ENCODE measurements at regions not wholly inside any gene's neighbourhood (a gene's known extent, or its start where the extent isn't known, plus 50 kb on each side); places are given as distances from the start of the nearest gene placed in this dataset.

- no peak for DNase-seq (ENCODE audit: low spot score)
Measured at GRCh38 chr2:223225266-223225665, 173.3 kb downstream of the KCNE4 start.

GRCh38 chr2:223226264-223226663 is 174.3 kb downstream of the KCNE4 start:
- DNase-seq (ENCODE audit: low spot score) = no peak

- no peak for DNase-seq (ENCODE audit: low spot score)
Measured at GRCh38 chr2:223227338-223227737, 175.3 kb downstream of the KCNE4 start.

- no peak for DNase-seq (ENCODE audit: low spot score)
Measured at GRCh38 chr2:223228871-223229270, 176.9 kb downstream of the KCNE4 start.

GRCh38 chr2:223230352-223230751 is 178.4 kb downstream of the KCNE4 start:
- no peak for DNase-seq (ENCODE audit: low spot score)

GRCh38 chr2:223232285-223232684 is 180.3 kb downstream of the KCNE4 start:
- DNase-seq (ENCODE audit: low spot score) = no peak

GRCh38 chr2:223232896-223233295 is 180.9 kb downstream of the KCNE4 start:
- no peak for DNase-seq (ENCODE audit: low spot score)

- DNase-seq (ENCODE audit: low spot score) = no peak
Measured at GRCh38 chr2:223235986-223236385, 184.0 kb downstream of the KCNE4 start.

GRCh38 chr2:223238301-223238700 is 186.3 kb downstream of the KCNE4 start:
- no peak for DNase-seq (ENCODE audit: low spot score)

- DNase-seq (ENCODE audit: low spot score) = no peak
Measured at GRCh38 chr2:223243233-223243632, 191.2 kb downstream of the KCNE4 start.

GRCh38 chr2:223247136-223247535 is 195.1 kb downstream of the KCNE4 start:
- DNase-seq (ENCODE audit: low spot score) = peak; percentile 36

GRCh38 chr2:223251656-223252229 is 199.8 kb downstream of the KCNE4 start:
- no peak for DNase-seq (ENCODE audit: low spot score)

- no peak for DNase-seq (ENCODE audit: low spot score)
Measured at GRCh38 chr2:223260681-223261080, 208.7 kb downstream of the KCNE4 start.

GRCh38 chr2:223262946-223263345 is 211.0 kb downstream of the KCNE4 start:
- DNase-seq (ENCODE audit: low spot score) = no peak

- no peak for DNase-seq (ENCODE audit: low spot score)
Measured at GRCh38 chr2:223264541-223265193, 212.7 kb downstream of the KCNE4 start.

- no peak for DNase-seq (ENCODE audit: low spot score)
Measured at GRCh38 chr2:223267160-223267951, 215.4 kb downstream of the KCNE4 start.

- no peak for DNase-seq (ENCODE audit: low spot score)
Measured at GRCh38 chr2:223269386-223269785, 217.4 kb downstream of the KCNE4 start.

- no peak for DNase-seq (ENCODE audit: low spot score)
Measured at GRCh38 chr2:223270548-223270947, 218.6 kb downstream of the KCNE4 start.

GRCh38 chr2:223273995-223274394 is 222.0 kb downstream of the KCNE4 start:
- no peak for DNase-seq (ENCODE audit: low spot score)

- no peak for DNase-seq (ENCODE audit: low spot score)
Measured at GRCh38 chr2:223282221-223282620, 230.2 kb downstream of the KCNE4 start.

- no peak for DNase-seq (ENCODE audit: low spot score)
Measured at GRCh38 chr2:223283329-223283728, 231.3 kb downstream of the KCNE4 start.

GRCh38 chr2:223283771-223284170 is 231.8 kb downstream of the KCNE4 start:
- no peak for DNase-seq (ENCODE audit: low spot score)

All from D341Med (cell line).